Tibial nerve (tissue), 4 donors: ENCODE measurements at regions not wholly inside any gene's neighbourhood (a gene's known extent, or its start where the extent isn't known, plus 50 kb on each side); places are given as distances from the start of the nearest gene placed in this dataset.
"Not testable (repeated sequence)": the region's sequence is repeated elsewhere in the genome, so short reads cannot be mapped to it uniquely, and the experiment has no call there.

Experiments used
- CTCF ChIP-seq, 5 experiments: fragments of 200-600 bp in 3 of 5; fragments of 450-650 bp in 2 of 5; sonication (generic) in 3 of 5; IDR thresholded peaks; one replicate each; pipeline ENCODE4 v1.5.1; 2016 to 2019; ENCODE audit warnings: antibody characterized with exemption in 5 of 5, mild to moderate bottlenecking in 3 of 5, moderate library complexity in 2 of 5
- EP300 ChIP-seq, 2 donors: sonication (generic); formaldehyde crosslinking; IDR thresholded peaks; one replicate each; pipeline ENCODE4 v1.6.1; 2017; ENCODE audit warnings: antibody characterized with exemption in 2 of 2, mild to moderate bottlenecking in 1 of 2
- POLR2A ChIP-seq, 2 donors: fragments of 450-650 bp; IDR thresholded peaks; one replicate each; pipeline ENCODE4 v1.6.1; 2017; ENCODE audit warnings: antibody characterized with exemption in 2 of 2, mild to moderate bottlenecking in 2 of 2, moderate library complexity in 2 of 2

- not testable (repeated sequence) for TF ChIP-seq CTCF, POLR2A, EP300 (IDR thresholded peaks at IDR 0.05)
These were observed 1313.2 kb upstream of the CDH18 start for GRCh38 chr5:21301205-21301604.
